Right lobe of liver (tissue), 6 donors: ENCODE measurements at regions not wholly inside any gene's neighbourhood (a gene's known extent, or its start where the extent isn't known, plus 50 kb on each side); places are given as distances from the start of the nearest gene placed in this dataset.

Source experiments
- ATAC-seq, 4 donors: fragments of 200-7000 bp; cut with Tn5 transposase; one replicate each; pipeline ENCODE4 v1.9.1; 2020; ENCODE audit warnings: mild to moderate bottlenecking in 4 of 4, moderate library complexity in 4 of 4
- DNase-seq, 3 donors: peaks; one replicate each; pipeline ENCODE4 v3.0.0-alpha.2; 2020
- H3K27ac ChIP-seq, 3 donors: fragments of 200-600 bp; one replicate each; pipeline ENCODE4 v1.8.0; 2022
- H3K27me3 ChIP-seq, 2 donors: fragments of 200-600 bp; one replicate each; pipeline ENCODE4 v1.8.0; 2022
- H3K36me3 ChIP-seq, 4 donors: fragments of 200-600 bp; sonication (generic) in 1 of 4; one replicate each; pipeline versions ENCODE4 v1.5.1 to v1.8.0; 2017 to 2022; ENCODE audit warnings: control low read depth in 1 of 4
- H3K4me1 ChIP-seq, 4 donors: fragments of 200-600 bp; sonication (generic) in 1 of 4; one replicate each; pipeline versions ENCODE4 v1.5.1 to v1.8.0; 2017 to 2022; ENCODE audit warnings: control low read depth in 1 of 4
- H3K4me3 ChIP-seq, 3 donors: fragments of 200-600 bp; one replicate each; pipeline ENCODE4 v1.8.0; 2022
- H3K9me3 ChIP-seq, 4 donors: fragments of 200-600 bp; sonication (generic) in 1 of 4; one replicate each; pipeline versions ENCODE4 v1.5.1 to v1.8.0; 2017 to 2022; ENCODE audit warnings: control low read depth in 1 of 4
- CTCF ChIP-seq, 4 donors: fragments of 200-600 bp in 3 of 4; fragments of 450-650 bp in 1 of 4; IDR thresholded peaks; one replicate each; pipeline versions ENCODE4 v1.5.1 to v1.8.0; 2016 to 2022; ENCODE audit warnings: antibody characterized with exemption in 4 of 4, mild to moderate bottlenecking in 2 of 4
- POLR2A ChIP-seq: fragments of 450-650 bp; IDR thresholded peaks from one replicate; pipeline ENCODE4 v1.6.1; 2017; ENCODE audit warnings: antibody characterized with exemption, mild to moderate bottlenecking
- WGBS: methylation state at CpG from one replicate; pipeline ENCODE4 v1.1.6; 2018; ENCODE audit warnings: low coverage, low lambda C conversion rate; ENCODE audit not compliant: insufficient coverage; ENCODE audit errors: missing lambda C conversion rate; 5-methylcytosine and 5-hydroxymethylcytosine counted together
- intact Hi-C, 2 donors: fragments of 100-400 bp; cut with DNase I; formaldehyde crosslinking; loops; one replicate each; pipeline versions ENCODE4 v1.11.2 to v1.14.1; 2022
- donor health status: DM: no; HTN: yes; CAD: no.
- donor health status: DM: no; HTN: no; CAD: no.
- donor health status: DM: no; HTN: no; CAD: no.
- donor health status: DM: no; HTN: yes; CAD: no.
- donor health status: DM: no; HTN: yes; CAD: no.

GRCh38 chr16:66107661-66108060 is 258.8 kb upstream of the CDH5 start:
- Histone ChIP-seq H3K4me1 (no peaks in the 10 kb centered on the region), H3K4me3 (no peak overlapping the region), H3K27me3 (no peaks in the 10 kb centered on the region), H3K36me3 (no peaks in the 10 kb centered on the region), H3K27ac (no peak overlapping the region), H3K9me3 (no peaks in the 10 kb centered on the region)
- 54% methylated on average over 1 of the region's 1 CpG for WGBS
- no peak for TF ChIP-seq POLR2A
- no peak for ATAC-seq
- DNase-seq = no peak
- intact Hi-C loops = no loop called here

DNA sequence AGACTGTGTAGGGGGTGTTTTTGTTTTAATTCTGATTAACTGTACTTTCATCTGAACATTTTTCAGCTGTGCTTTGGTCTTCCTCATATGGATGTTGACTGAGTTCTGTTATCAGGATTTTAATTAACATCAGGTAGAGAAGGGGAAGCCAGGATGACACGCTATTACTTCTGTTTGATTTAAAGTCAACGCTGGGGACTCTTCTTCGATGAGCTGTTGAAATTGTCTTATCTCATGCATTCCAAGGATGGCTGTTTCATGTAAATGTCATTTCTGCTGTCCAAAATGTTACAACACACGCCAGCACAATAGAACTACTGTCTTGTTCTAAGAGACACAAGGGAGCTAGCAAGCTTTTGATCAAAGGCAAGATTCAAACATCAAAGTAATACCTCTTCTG is 263.3 kb upstream of the CDH5 start:
- TF ChIP-seq POLR2A (no peak), CTCF (IDR thresholded peaks at IDR 0.05) (no peak)
- DNase-seq (no peak), ATAC-seq (no peak)
- 30% methylated on average over 4 of the region's 4 CpGs for WGBS
- Histone ChIP-seq H3K27ac (no peak overlapping the region), H3K4me3 (no peak overlapping the region), H3K4me1 (no peaks in the 10 kb centered on the region), H3K36me3 (no peaks in the 10 kb centered on the region), H3K27me3 (no peaks in the 10 kb centered on the region), H3K9me3 (no peaks in the 10 kb centered on the region)
- intact Hi-C loops = no loop called here

- intact Hi-C loops = no loop called here
- TF ChIP-seq CTCF (IDR thresholded peaks at IDR 0.05) (no peak), POLR2A (no peak)
- H3K27me3 ChIP-seq = no peaks in the 10 kb centered on the region
- DNase-seq (no peak), ATAC-seq (no peak)
- WGBS = 69% methylated on average over 3 of the region's 4 CpGs
- H3K36me3 ChIP-seq = no peaks in the 10 kb centered on the region
- H3K27ac ChIP-seq = no peak overlapping the region
- H3K4me1 ChIP-seq = no peaks in the 10 kb centered on the region
- H3K4me3 ChIP-seq = no peak overlapping the region
- H3K9me3 ChIP-seq = no peaks in the 10 kb centered on the region
These were observed 267.2 kb upstream of the CDH5 start for GRCh38 chr16:66099306-66099705.

GRCh38 chr16:66097751-66098150 is 268.7 kb upstream of the CDH5 start:
- intact Hi-C loops = no loop called here
- 48% methylated on average over 6 of the region's 6 CpGs for WGBS
- no peaks in the 10 kb centered on the region for H3K27me3 ChIP-seq

GRCh38 chr16:66095676-66096075 is 270.8 kb upstream of the CDH5 start:
- Histone ChIP-seq H3K36me3 (no peaks in the 10 kb centered on the region), H3K27ac (no peak overlapping the region), H3K4me1 (no peaks in the 10 kb centered on the region), H3K27me3 (no peaks in the 10 kb centered on the region), H3K9me3 (no peaks in the 10 kb centered on the region), H3K4me3 (no peak overlapping the region)
- ATAC-seq (no peak), DNase-seq (no peak)
- TF ChIP-seq CTCF (IDR thresholded peaks at IDR 0.05) = no peak
- no peak for TF ChIP-seq POLR2A
- intact Hi-C loops = no loop called here

More at GRCh38 chr16:66097751-66098150, 268.7 kb upstream of the CDH5 start:
- Histone ChIP-seq H3K9me3 (no peaks in the 10 kb centered on the region), H3K36me3 (no peaks in the 10 kb centered on the region), H3K4me3 (no peak overlapping the region), H3K4me1 (no peaks in the 10 kb centered on the region), H3K27ac (no peak overlapping the region)
- no peak for ATAC-seq
- no peak for DNase-seq
- no peak for TF ChIP-seq CTCF (IDR thresholded peaks at IDR 0.05)
- no peak for TF ChIP-seq POLR2A
